Memory B cell (primary cell): ENCODE measurements at regions not wholly inside any gene's neighbourhood (a gene's known extent, or its start where the extent isn't known, plus 50 kb on each side); places are given as distances from the start of the nearest gene placed in this dataset.
"Not testable (repeated sequence)": the region's sequence is repeated elsewhere in the genome, so short reads cannot be mapped to it uniquely, and the experiment has no call there.

Experiments
- ATAC-seq: fragments of 150-1000 bp; cut with Tn5 transposase; 2 replicates; pipeline ENCODE4 v1.10.0; 2021; ENCODE audit warnings: low read depth, mild to moderate bottlenecking, moderate library complexity
- DNase-seq, 2 donors: peaks; one replicate each; pipeline ENCODE4 v3.0.0; 2022; ENCODE audit warnings: low spot score in 2 of 2
- H3K27ac Mint-ChIP-seq: one replicate; pipeline ENCODE4 v1.8.0; 2022; ENCODE audit warnings: mild to moderate bottlenecking, moderate library complexity, mixed read lengths
- H3K27me3 Mint-ChIP-seq: one replicate; pipeline ENCODE4 v1.8.0; 2022; ENCODE audit warnings: mixed read lengths
- H3K36me3 Mint-ChIP-seq: one replicate; pipeline ENCODE4 v1.8.0; 2022; ENCODE audit warnings: mild to moderate bottlenecking, mixed read lengths
- H3K4me1 Mint-ChIP-seq: one replicate; pipeline ENCODE4 v1.8.0; 2022; ENCODE audit warnings: mixed read lengths
- H3K4me3 Mint-ChIP-seq: one replicate; pipeline ENCODE4 v1.8.0; 2022; ENCODE audit warnings: mild to moderate bottlenecking, moderate library complexity, mixed read lengths
- H3K9me3 Mint-ChIP-seq: one replicate; pipeline ENCODE4 v1.8.0; 2022; ENCODE audit warnings: mixed read lengths

GRCh38 chr6:104676679-104677078 lies 183.0 kb downstream of the HACE1 start:
- not testable (repeated sequence) for H3K4me1 Mint-ChIP-seq, H3K36me3 Mint-ChIP-seq, ATAC-seq, DNase-seq, H3K27ac Mint-ChIP-seq, H3K27me3 Mint-ChIP-seq, H3K4me3 Mint-ChIP-seq
- H3K9me3 Mint-ChIP-seq: peaks cover 18% of the 10 kb centered on the region

DNA sequence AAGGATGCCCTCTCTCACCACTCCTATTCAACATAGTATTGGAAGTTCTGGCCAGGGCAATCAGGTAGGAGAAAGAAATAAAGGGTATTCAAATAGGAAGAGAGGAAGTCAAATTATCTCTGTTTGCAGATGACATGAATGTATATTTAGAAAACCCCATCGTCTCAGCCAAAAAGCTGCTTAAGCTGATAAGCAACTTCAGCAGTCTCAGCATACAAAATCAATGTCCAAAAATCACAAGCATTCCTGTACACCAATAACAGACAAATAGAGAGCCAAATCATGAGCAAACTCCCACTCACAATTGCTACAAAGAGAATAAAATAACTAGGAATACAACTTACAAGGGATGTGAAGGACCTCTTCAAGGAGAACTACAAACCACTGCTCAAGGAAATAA lies 184.6 kb downstream of the HACE1 start:
- peaks cover 18% of the 10 kb centered on the region for H3K9me3 Mint-ChIP-seq
- not testable (repeated sequence) for ATAC-seq, H3K27me3 Mint-ChIP-seq, H3K36me3 Mint-ChIP-seq, DNase-seq, H3K4me1 Mint-ChIP-seq, H3K4me3 Mint-ChIP-seq, H3K27ac Mint-ChIP-seq

DNA sequence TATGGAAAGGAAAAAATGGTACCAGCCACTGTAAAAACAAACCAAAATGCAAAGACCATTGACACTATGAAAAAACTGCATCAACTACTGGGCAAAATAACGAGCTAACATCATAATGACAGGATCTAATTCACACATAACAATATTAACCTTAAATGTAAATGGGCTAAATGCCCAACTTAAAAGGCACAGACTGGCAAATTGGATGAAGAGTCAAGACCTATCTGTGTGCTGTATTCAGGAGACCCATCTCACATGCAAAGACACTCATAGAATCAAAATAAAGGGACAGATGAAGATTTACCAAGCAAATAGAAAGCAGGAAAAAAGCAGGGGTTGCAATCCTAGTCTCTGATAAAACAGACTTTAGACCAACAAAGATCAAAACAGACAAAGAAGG lies 186.6 kb downstream of the HACE1 start:
- H3K9me3 Mint-ChIP-seq: peaks cover 13% of the 10 kb centered on the region
- not testable (repeated sequence) for H3K4me1 Mint-ChIP-seq, ATAC-seq

DNA sequence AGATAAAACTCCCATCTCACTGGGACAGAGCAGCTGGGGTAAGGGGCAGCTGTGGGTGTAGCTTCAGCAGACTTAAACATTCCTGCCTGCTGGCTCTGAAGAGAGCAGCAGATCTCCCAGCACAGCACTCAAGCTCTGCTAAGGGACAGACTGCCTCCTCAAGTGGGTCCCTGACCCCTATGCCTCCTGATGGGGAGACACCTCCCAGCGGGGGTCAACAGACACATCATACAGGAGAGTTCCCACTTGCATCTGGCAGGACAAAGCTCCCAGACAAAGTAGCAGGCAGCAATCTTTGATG lies 188.2 kb downstream of the HACE1 start:
- not testable (repeated sequence) for ATAC-seq, H3K36me3 Mint-ChIP-seq, DNase-seq, H3K27me3 Mint-ChIP-seq, H3K4me1 Mint-ChIP-seq, H3K27ac Mint-ChIP-seq, H3K4me3 Mint-ChIP-seq
- peaks cover 15% of the 10 kb centered on the region for H3K9me3 Mint-ChIP-seq

More for the DNA sequence above, 186.6 kb downstream of the HACE1 start:
- H3K36me3 Mint-ChIP-seq, DNase-seq, H3K27ac Mint-ChIP-seq, H3K27me3 Mint-ChIP-seq, H3K4me3 Mint-ChIP-seq: not testable (repeated sequence)

GRCh38 chr6:104670834-104671590 lies 188.7 kb downstream of the HACE1 start:
- not testable (repeated sequence) for H3K36me3 Mint-ChIP-seq, H3K4me1 Mint-ChIP-seq, ATAC-seq, H3K27me3 Mint-ChIP-seq, DNase-seq, H3K27ac Mint-ChIP-seq, H3K4me3 Mint-ChIP-seq
- peaks cover 18% of the 10 kb centered on the region for H3K9me3 Mint-ChIP-seq

GRCh38 chr6:104669483-104669882 lies 190.2 kb downstream of the HACE1 start:
- no peak overlapping the region for H3K4me3 Mint-ChIP-seq

DNA sequence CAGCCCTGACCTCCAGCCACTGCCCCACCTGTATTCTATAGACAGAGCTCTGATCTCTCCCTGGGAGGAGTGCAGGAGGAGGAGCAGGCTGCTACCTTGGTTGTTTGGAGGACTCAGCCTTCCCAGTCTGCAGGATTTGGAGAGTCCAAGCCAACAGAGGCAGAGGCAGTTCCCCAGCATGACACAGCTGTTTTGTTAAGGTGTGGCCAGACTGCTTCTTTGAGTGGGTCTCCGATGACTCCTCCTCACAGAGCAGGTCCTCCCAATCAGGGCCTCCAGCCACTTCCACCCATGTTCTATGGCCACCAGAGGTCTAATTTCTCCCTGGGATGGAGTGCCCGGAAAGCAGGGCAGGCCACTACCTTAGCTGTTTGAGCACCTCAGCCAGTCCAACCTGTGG lies 203.5 kb downstream of the HACE1 start:
- Mint-ChIP-seq H3K27ac (no peak overlapping the region), H3K9me3 (no peaks in the 10 kb centered on the region), H3K4me3 (no peak overlapping the region), H3K4me1 (no peaks in the 10 kb centered on the region), H3K36me3 (no peaks in the 10 kb centered on the region), H3K27me3 (peaks cover 2% of the 10 kb centered on the region)
- DNase-seq (no peak), ATAC-seq (no peak)

More at GRCh38 chr6:104669483-104669882, 190.2 kb downstream of the HACE1 start:
- Mint-ChIP-seq H3K36me3 (no peaks in the 10 kb centered on the region), H3K27ac (no peak overlapping the region), H3K4me1 (no peaks in the 10 kb centered on the region), H3K9me3 (peaks cover 17% of the 10 kb centered on the region), H3K27me3 (no peaks in the 10 kb centered on the region)
- DNase-seq (no peak), ATAC-seq (no peak)

GRCh38 chr6:104653781-104654180 lies 205.9 kb downstream of the HACE1 start:
- Mint-ChIP-seq H3K27ac (no peak overlapping the region), H3K27me3 (peaks cover 2% of the 10 kb centered on the region), H3K4me3 (no peak overlapping the region), H3K36me3 (no peaks in the 10 kb centered on the region), H3K9me3 (no peaks in the 10 kb centered on the region), H3K4me1 (no peaks in the 10 kb centered on the region)
- no peak for ATAC-seq
- DNase-seq: no peak

- DNase-seq: no peak
- Mint-ChIP-seq H3K27ac (no peak overlapping the region), H3K36me3 (no peaks in the 10 kb centered on the region), H3K4me3 (no peak overlapping the region), H3K27me3 (peaks cover 4% of the 10 kb centered on the region), H3K9me3 (no peaks in the 10 kb centered on the region), H3K4me1 (no peaks in the 10 kb centered on the region)
- no peak for ATAC-seq
Measured at GRCh38 chr6:104648347-104648746, 211.4 kb downstream of the HACE1 start.

- no peaks in the 10 kb centered on the region for H3K4me1 Mint-ChIP-seq
- DNase-seq: no peak
- H3K4me3 Mint-ChIP-seq: no peak overlapping the region
- H3K36me3 Mint-ChIP-seq: no peaks in the 10 kb centered on the region
- peaks cover 4% of the 10 kb centered on the region for H3K27me3 Mint-ChIP-seq
- no peak overlapping the region for H3K27ac Mint-ChIP-seq
- H3K9me3 Mint-ChIP-seq: no peaks in the 10 kb centered on the region
- ATAC-seq: no peak
Measured at GRCh38 chr6:104644848-104645247, 214.9 kb downstream of the HACE1 start.

GRCh38 chr6:104642871-104643270 lies 216.8 kb downstream of the HACE1 start:
- Mint-ChIP-seq H3K4me3 (no peak overlapping the region), H3K9me3 (no peaks in the 10 kb centered on the region), H3K27me3 (peaks cover 2% of the 10 kb centered on the region), H3K27ac (no peak overlapping the region), H3K4me1 (no peaks in the 10 kb centered on the region), H3K36me3 (no peaks in the 10 kb centered on the region)
- ATAC-seq (no peak), DNase-seq (no peak)

DNA sequence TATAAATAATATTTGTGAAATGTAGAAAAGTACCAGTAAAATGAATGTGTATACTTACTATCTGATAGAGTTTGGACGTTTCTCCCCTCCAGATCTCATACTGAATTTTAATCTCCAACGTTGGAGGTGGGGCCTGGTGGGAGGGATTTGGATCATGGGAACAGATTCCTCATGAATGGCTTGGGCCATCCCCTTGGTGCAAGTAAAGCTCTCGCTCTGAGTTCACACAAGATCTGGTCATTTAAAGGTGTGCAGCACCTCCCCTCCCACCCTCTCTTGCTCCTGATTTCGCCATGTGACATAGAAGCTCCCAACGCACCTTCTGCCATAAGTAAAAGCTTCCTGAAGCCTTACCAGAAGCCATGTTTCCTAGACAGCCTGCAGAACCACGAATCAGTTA lies 219.0 kb downstream of the HACE1 start:
- Mint-ChIP-seq H3K4me3 (no peak overlapping the region), H3K27me3 (peaks cover 3% of the 10 kb centered on the region), H3K36me3 (no peaks in the 10 kb centered on the region), H3K4me1 (no peaks in the 10 kb centered on the region), H3K27ac (no peak overlapping the region), H3K9me3 (peaks cover 1% of the 10 kb centered on the region)
- ATAC-seq (no peak), DNase-seq (no peak)

- no peaks in the 10 kb centered on the region for H3K4me1 Mint-ChIP-seq
- no peak for DNase-seq
- no peak overlapping the region for H3K27ac Mint-ChIP-seq
- H3K4me3 Mint-ChIP-seq: no peak overlapping the region
- no peaks in the 10 kb centered on the region for H3K36me3 Mint-ChIP-seq
- H3K9me3 Mint-ChIP-seq: peaks cover 1% of the 10 kb centered on the region
- H3K27me3 Mint-ChIP-seq: peaks cover 2% of the 10 kb centered on the region
- ATAC-seq: no peak
Measured at GRCh38 chr6:104640150-104640700, 219.5 kb downstream of the HACE1 start.

DNA sequence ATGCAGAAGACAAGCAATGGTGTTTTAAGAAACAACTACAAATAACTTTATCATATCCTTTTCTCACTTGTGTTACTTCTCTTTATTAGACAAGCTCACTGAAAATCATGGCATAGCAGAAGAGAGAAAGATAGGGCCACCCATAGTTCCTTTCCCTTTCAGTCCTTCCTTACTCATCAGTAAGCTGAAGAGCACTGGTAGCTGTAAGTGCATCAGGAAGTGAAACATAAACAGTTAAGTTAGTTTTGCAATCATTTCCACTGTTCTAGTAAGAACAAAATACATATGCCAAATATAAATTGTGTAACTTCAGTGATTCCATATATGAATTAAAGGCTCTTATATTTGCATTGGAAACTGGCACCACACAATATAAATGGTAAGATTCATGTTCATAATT lies 220.1 kb downstream of the HACE1 start:
- peaks cover 2% of the 10 kb centered on the region for H3K27me3 Mint-ChIP-seq
- no peak for ATAC-seq
- H3K4me1 Mint-ChIP-seq: no peaks in the 10 kb centered on the region
- no peak for DNase-seq
- no peak overlapping the region for H3K4me3 Mint-ChIP-seq
- no peak overlapping the region for H3K27ac Mint-ChIP-seq
- no peaks in the 10 kb centered on the region for H3K36me3 Mint-ChIP-seq
- peaks cover 1% of the 10 kb centered on the region for H3K9me3 Mint-ChIP-seq

GRCh38 chr6:104638841-104639290 lies 220.9 kb downstream of the HACE1 start:
- Mint-ChIP-seq H3K27me3 (peaks cover 2% of the 10 kb centered on the region), H3K4me1 (no peaks in the 10 kb centered on the region), H3K9me3 (peaks cover 1% of the 10 kb centered on the region), H3K4me3 (no peak overlapping the region), H3K27ac (no peak overlapping the region), H3K36me3 (no peaks in the 10 kb centered on the region)
- DNase-seq (no peak), ATAC-seq (no peak)
